Trophoblast cell (in vitro differentiated cells and primary cell): ENCODE measurements at regions not wholly inside any gene's neighbourhood (a gene's known extent, or its start where the extent isn't known, plus 50 kb on each side); places are given as distances from the start of the nearest gene placed in this dataset.

Source experiments
- DNase-seq, 2 donors: peaks; one replicate each; pipeline ENCODE4 v3.0.0-alpha.2; 2016
- H2AFZ ChIP-seq: 2 replicates; pipeline ENCODE4 v1.6.1; 2013; ENCODE audit warnings: low read length, moderate library complexity, mild to moderate bottlenecking; ENCODE audit not compliant: insufficient read depth, poor library complexity
- H2AK5ac ChIP-seq: 2 replicates; pipeline ENCODE4 v1.6.1; 2013; ENCODE audit warnings: mild to moderate bottlenecking, low read length
- H2BK120ac ChIP-seq: 2 replicates; pipeline ENCODE4 v1.6.1; 2013; ENCODE audit warnings: low read length, mild to moderate bottlenecking, moderate library complexity; ENCODE audit not compliant: insufficient read depth, poor library complexity
- H2BK12ac ChIP-seq: 2 replicates; pipeline ENCODE4 v1.6.1; 2013; ENCODE audit warnings: mild to moderate bottlenecking, low read length, moderate library complexity
- H2BK5ac ChIP-seq: 2 replicates; pipeline ENCODE4 v1.6.1; 2013; ENCODE audit warnings: low read length, low read depth, moderate library complexity, mild to moderate bottlenecking; ENCODE audit not compliant: poor library complexity
- H3K14ac ChIP-seq: 2 replicates; pipeline ENCODE4 v1.6.1; 2013; ENCODE audit warnings: mild to moderate bottlenecking, low read length
- H3K18ac ChIP-seq: 2 replicates; pipeline ENCODE4 v1.6.1; 2013; ENCODE audit warnings: mild to moderate bottlenecking, low read length
- H3K23ac ChIP-seq: 2 replicates; pipeline ENCODE4 v1.6.1; 2013; ENCODE audit warnings: low read length
- H3K27ac ChIP-seq: 2 replicates; pipeline ENCODE4 v1.5.1; 2013; ENCODE audit warnings: low read depth, mild to moderate bottlenecking, inconsistent platforms, low read length, moderate library complexity
- H3K27me3 ChIP-seq: 2 replicates; pipeline ENCODE4 v1.6.1; 2013; ENCODE audit warnings: inconsistent platforms, mild to moderate bottlenecking, low read length, moderate library complexity; ENCODE audit not compliant: insufficient read depth
- H3K36me3 ChIP-seq, 2 experiments: 1 replicate in 1 of 2; 2 replicates in 1 of 2; pipeline ENCODE4 v1.6.1; 2013; ENCODE audit warnings: low read length in 2 of 2, mild to moderate bottlenecking in 2 of 2, moderate library complexity in 1 of 2; ENCODE audit not compliant: insufficient read depth in 2 of 2, control insufficient read depth in 1 of 2
- H3K4ac ChIP-seq: 2 replicates; pipeline ENCODE4 v1.6.1; 2013; ENCODE audit warnings: low read depth, mild to moderate bottlenecking, low read length, moderate library complexity
- H3K4me1 ChIP-seq, 2 experiments: 1 replicate in 1 of 2; 2 replicates in 1 of 2; pipeline ENCODE4 v1.6.1; 2013; ENCODE audit warnings: low read length in 2 of 2, mild to moderate bottlenecking in 2 of 2, moderate library complexity in 1 of 2; ENCODE audit not compliant: insufficient read depth in 2 of 2, control insufficient read depth in 1 of 2
- H3K4me2 ChIP-seq: 2 replicates; pipeline ENCODE4 v1.6.1; 2013; ENCODE audit warnings: inconsistent platforms, mild to moderate bottlenecking, low read length, moderate library complexity
- H3K4me3 ChIP-seq: 2 replicates; pipeline ENCODE4 v1.5.1; 2013; ENCODE audit warnings: mild to moderate bottlenecking, low read depth, low read length, inconsistent platforms
- H3K79me1 ChIP-seq: one replicate; pipeline ENCODE4 v1.6.1; 2013; ENCODE audit warnings: low read length
- H3K79me2 ChIP-seq: 2 replicates; pipeline ENCODE4 v1.6.1; 2013; ENCODE audit warnings: low read length, mild to moderate bottlenecking; ENCODE audit not compliant: control insufficient read depth, insufficient read depth, poor library complexity
- H3K9ac ChIP-seq: 2 replicates; pipeline ENCODE4 v1.6.1; 2013; ENCODE audit warnings: mild to moderate bottlenecking, low read length
- H3K9me3 ChIP-seq: 2 replicates; pipeline ENCODE4 v1.6.1; 2013; ENCODE audit warnings: low read depth, mild to moderate bottlenecking, control low read depth, inconsistent platforms, low read length; ENCODE audit not compliant: insufficient read depth
- H4K12ac ChIP-seq: 2 replicates; pipeline ENCODE4 v1.6.1; 2013; ENCODE audit warnings: low read depth, mild to moderate bottlenecking, low read length, moderate library complexity
- H4K8ac ChIP-seq: 2 replicates; pipeline ENCODE4 v1.6.1; 2013; ENCODE audit warnings: low read depth, mild to moderate bottlenecking, low read length, moderate library complexity
- H4K91ac ChIP-seq: one replicate; pipeline ENCODE4 v1.6.1; 2013; ENCODE audit warnings: low read depth, mild to moderate bottlenecking, low read length, moderate library complexity
- WGBS: extraction: QIAGEN DNeasy Blood & Tissue Kit; methylation state at CpG from one replicate; pipeline ENCODE4 v1.1.7; 2013; ENCODE audit warnings: missing lambda C conversion rate; ENCODE audit not compliant: insufficient read length, insufficient coverage; ENCODE audit errors: extremely low coverage; 5-methylcytosine and 5-hydroxymethylcytosine counted together

DNA sequence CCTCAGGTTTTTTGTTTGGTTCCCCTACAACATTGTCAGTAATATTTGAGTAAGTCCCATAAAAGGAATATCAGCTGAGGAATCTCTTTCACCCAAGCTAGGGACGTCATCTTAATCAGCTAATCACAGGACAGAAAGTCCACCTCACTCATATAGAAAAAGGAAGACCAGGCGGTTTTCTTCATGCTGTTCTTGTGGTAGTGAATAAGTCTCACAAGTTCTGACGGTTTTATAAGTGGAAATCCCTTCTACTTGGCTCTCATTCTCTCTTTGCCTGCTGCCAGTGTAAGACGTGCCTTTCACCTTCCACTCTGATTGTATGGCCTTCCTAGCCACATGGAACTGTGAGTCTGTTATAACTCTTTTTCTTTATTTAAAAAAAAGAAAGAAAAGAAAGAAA, 308.1 kb upstream of the PFKP start:
- Histone ChIP-seq H4K91ac (no peak overlapping the region), H3K79me1 (no peaks in the 10 kb centered on the region), H4K8ac (no peak overlapping the region), H2BK12ac (no peak overlapping the region), H3K4me3 (no peak overlapping the region), H3K4me2 (no peak overlapping the region), H4K12ac (no peak overlapping the region), H2BK5ac (no peak overlapping the region), H2AFZ (no peak overlapping the region), H3K4me1 (no peaks in the 10 kb centered on the region), H3K27me3 (no peaks in the 10 kb centered on the region), H2BK120ac (no peak overlapping the region), H3K18ac (no peak overlapping the region), H3K79me2 (no peaks in the 10 kb centered on the region), H3K4ac (no peak overlapping the region), H3K9me3 (no peaks in the 10 kb centered on the region), H3K23ac (no peak overlapping the region), H2AK5ac (no peak overlapping the region), H3K36me3 (no peaks in the 10 kb centered on the region), H3K9ac (no peak overlapping the region), H3K14ac (no peak overlapping the region), H3K27ac (no peak overlapping the region)
- no CpG with 5 or more reads among the region's 4 CpGs for WGBS
- no peak for DNase-seq

GRCh38 chr10:2754943-2755342, 312.4 kb upstream of the PFKP start:
- Histone ChIP-seq H2BK120ac (no peak overlapping the region), H2AK5ac (no peak overlapping the region), H3K36me3 (no peaks in the 10 kb centered on the region), H3K79me1 (no peaks in the 10 kb centered on the region), H2BK12ac (no peak overlapping the region), H3K23ac (no peak overlapping the region), H4K8ac (no peak overlapping the region), H3K4ac (no peak overlapping the region), H2BK5ac (no peak overlapping the region), H3K79me2 (no peaks in the 10 kb centered on the region), H3K27me3 (no peaks in the 10 kb centered on the region), H4K91ac (no peak overlapping the region), H3K14ac (no peak overlapping the region), H3K4me3 (no peak overlapping the region), H3K27ac (no peak overlapping the region), H2AFZ (no peak overlapping the region), H3K9ac (no peak overlapping the region), H3K9me3 (no peaks in the 10 kb centered on the region), H3K18ac (no peak overlapping the region), H3K4me1 (no peaks in the 10 kb centered on the region), H4K12ac (no peak overlapping the region), H3K4me2 (no peak overlapping the region)
- DNase-seq: no peak
- no CpG with 5 or more reads among the region's 6 CpGs for WGBS

GRCh38 chr10:2748287-2748686, 319.1 kb upstream of the PFKP start:
- H3K79me2 ChIP-seq: no peaks in the 10 kb centered on the region
- H3K14ac ChIP-seq: no peak overlapping the region
- H3K9ac ChIP-seq: no peak overlapping the region
- no peak overlapping the region for H3K23ac ChIP-seq
- no CpG with 5 or more reads among the region's 10 CpGs for WGBS
- no peak overlapping the region for H3K27ac ChIP-seq
- H3K9me3 ChIP-seq: no peaks in the 10 kb centered on the region
- H3K27me3 ChIP-seq: no peaks in the 10 kb centered on the region
- DNase-seq: no peak
- no peaks in the 10 kb centered on the region for H3K79me1 ChIP-seq
- H2BK5ac ChIP-seq: no peak overlapping the region
- H3K36me3 ChIP-seq: no peaks in the 10 kb centered on the region
- H4K8ac ChIP-seq: no peak overlapping the region
- H3K4me3 ChIP-seq: no peak overlapping the region
- H4K12ac ChIP-seq: no peak overlapping the region
- H2AK5ac ChIP-seq: no peak overlapping the region
- no peak overlapping the region for H2BK12ac ChIP-seq
- H2AFZ ChIP-seq: no peak overlapping the region
- H2BK120ac ChIP-seq: no peak overlapping the region
- H3K4me2 ChIP-seq: no peak overlapping the region
- no peak overlapping the region for H3K4ac ChIP-seq
- H3K4me1 ChIP-seq: no peaks in the 10 kb centered on the region
- no peak overlapping the region for H4K91ac ChIP-seq
- H3K18ac ChIP-seq: no peak overlapping the region

- Histone ChIP-seq H3K79me2 (no peaks in the 10 kb centered on the region), H3K27ac (no peak overlapping the region), H3K36me3 (no peaks in the 10 kb centered on the region), H2BK5ac (no peak overlapping the region), H2BK120ac (no peak overlapping the region), H2AFZ (no peak overlapping the region), H4K8ac (no peak overlapping the region), H3K4me1 (no peaks in the 10 kb centered on the region), H3K14ac (no peak overlapping the region), H3K27me3 (no peaks in the 10 kb centered on the region), H3K79me1 (no peaks in the 10 kb centered on the region), H2AK5ac (no peak overlapping the region), H3K23ac (no peak overlapping the region), H2BK12ac (no peak overlapping the region), H3K18ac (no peak overlapping the region), H3K4me2 (no peak overlapping the region), H3K4me3 (no peak overlapping the region), H3K9ac (no peak overlapping the region), H4K12ac (no peak overlapping the region), H4K91ac (no peak overlapping the region), H3K4ac (no peak overlapping the region), H3K9me3 (no peaks in the 10 kb centered on the region)
- no CpG with 5 or more reads among the region's 8 CpGs for WGBS
- DNase-seq: no peak
These were observed 320.7 kb upstream of the PFKP start for GRCh38 chr10:2746638-2747037.
